GM12872 (cell line): ENCODE measurements at regions not wholly inside any gene's neighbourhood (a gene's known extent, or its start where the extent isn't known, plus 50 kb on each side); places are given as distances from the start of the nearest gene placed in this dataset.

ENCODE experiments used
- CTCF ChIP-seq: IDR thresholded peaks from 3 replicates; pipeline ENCODE4 v1.5.1; 2011; ENCODE audit warnings: low read depth, mild to moderate bottlenecking, low read length, moderate library complexity; ENCODE audit not compliant: insufficient read depth

DNA sequence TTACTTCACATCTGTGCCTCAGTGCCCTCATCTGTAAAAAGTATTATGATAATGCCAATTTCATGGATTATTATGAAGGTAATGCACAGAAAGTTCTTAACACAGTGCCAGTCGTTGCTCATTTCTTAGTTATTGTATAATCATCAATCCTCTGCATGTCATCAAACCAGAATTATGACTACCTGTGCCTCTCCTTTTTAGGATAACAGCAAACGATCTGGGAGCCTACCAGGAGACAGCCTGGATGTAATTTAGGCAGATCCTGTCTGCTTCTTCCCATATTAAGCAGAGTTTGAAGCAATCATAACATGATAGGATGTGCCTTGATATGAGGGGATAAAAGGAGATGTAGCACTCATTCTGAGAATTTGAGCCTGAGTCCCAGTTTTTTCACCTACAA lies 177.4 kb upstream of the DPT start:
- TF ChIP-seq CTCF: no peak

DNA sequence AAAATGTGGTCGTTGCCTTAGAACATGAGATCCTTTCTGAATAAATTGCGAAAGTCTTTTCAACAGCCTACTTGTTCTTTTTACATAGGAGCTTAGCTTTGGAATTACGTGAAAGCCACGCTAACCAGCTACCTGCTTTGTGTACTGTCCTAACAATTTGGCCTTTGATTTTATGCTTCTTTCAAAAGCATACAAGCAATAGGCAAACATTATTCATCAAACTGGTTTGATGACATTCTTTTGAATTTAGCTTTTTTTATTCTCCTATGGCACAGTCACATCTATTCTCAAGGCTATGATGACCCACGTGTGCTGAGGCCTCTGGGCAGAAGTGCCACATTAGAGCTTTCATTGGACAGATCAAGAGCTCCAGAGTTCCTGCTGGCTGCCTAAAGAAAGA lies 178.0 kb upstream of the DPT start:
- TF ChIP-seq CTCF: no peak

DNA sequence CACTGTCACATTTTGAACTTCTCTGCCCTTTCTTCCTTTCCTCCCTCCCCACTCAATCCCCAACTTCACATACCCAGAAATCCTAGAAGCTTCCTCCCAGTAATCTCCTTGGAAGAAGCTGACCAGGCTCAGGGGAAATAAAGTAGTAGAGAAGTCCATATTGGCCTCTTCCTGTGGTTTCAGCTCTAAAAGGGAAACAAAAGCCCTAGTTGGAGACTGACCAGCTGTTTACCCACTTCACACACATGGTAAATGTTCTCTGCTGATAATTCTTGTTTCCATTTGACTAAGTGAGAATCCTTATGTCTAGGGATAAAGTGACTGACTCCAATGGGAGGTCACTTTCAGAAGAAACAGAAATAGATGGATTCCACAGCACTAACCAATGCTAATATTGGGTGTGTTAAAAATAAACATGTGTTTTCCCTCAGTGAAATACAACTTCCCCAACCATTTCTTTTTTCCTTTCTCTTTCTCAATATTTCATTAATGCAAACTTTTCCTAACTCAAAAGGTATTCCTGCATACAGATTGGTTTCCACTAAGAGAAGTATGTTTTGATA lies 178.9 kb upstream of the DPT start:
- TF ChIP-seq CTCF: no peak

DNA sequence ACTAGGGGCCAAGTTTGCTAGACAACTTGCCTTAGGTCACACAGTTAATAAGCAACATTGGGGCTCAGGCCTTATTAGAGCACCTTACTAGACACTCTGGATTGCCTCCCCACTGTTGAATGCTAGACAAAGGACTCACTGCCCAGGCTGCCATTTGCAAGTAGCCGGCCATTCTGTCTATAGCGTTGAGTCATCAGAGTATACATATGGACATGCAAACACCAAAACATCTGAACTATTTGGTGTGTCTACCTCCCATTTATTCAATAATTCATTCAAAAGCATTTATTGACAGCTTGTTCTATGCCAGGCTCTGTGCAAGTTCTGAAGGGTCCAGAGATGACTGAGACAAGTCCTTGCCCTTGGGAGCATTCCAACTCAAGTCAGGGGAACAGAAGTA lies 181.4 kb upstream of the DPT start:
- TF ChIP-seq CTCF: no peak

DNA sequence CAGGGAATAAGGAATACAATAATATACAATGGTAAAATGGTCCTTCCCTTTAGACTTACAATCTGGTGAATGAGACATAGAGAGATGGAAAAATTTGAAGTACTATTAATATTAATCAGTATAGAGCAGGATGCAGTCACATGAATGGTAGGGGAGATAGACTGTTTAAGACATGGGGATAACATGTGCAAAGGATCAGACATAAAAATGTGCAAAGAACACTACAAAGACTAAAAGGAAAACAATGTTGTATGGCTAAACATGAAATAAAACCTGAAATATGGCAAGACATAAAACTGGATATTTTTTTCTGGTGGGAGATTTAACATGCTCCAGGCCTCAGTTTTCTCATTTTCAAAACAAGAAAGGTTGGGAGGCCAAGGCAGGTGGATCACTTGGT lies 182.4 kb upstream of the DPT start:
- no peak for TF ChIP-seq CTCF

DNA sequence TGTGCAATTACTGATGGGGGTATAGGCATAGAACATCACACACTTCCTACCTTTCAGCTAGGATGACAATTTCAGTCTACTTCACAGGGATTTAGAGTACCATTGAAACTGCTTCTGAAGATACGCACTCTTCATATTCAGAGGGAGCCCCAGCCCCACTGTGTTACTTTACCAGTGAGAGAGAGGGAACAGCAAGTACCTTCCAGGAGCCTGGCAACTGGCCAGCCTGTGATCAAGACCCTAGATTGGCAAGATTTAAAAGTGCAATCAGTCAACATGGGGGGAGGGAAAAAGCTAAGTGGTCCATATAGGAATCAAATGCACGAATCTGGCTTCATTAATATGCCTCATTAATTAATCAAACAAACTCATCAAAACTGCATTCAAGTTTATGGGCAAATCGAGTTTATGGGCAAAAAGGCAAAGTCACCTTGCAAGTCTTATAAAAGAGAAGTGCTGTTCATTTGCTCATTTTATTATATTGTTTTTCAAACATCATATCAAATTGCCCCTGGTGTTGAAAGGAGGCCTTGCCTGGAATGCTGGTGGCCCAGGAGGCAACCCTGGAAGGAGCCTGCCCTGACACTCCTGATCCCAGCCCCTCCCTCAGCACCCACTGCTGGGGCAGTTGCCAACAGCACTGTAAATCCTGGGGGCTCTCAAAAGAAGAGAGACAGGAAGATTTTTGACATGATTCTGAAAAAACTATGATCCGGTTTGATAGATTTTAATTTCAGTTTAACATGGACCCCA lies 184.9 kb upstream of the DPT start:
- no peak for TF ChIP-seq CTCF

- TF ChIP-seq CTCF: no peak
Measured at GRCh38 chr1:168917309-168917708, 188.3 kb upstream of the DPT start.

GRCh38 chr1:168917796-168918195 lies 188.7 kb upstream of the ATP1B1 start:
- no peak for TF ChIP-seq CTCF
